HEK293 (cell line): ENCODE measurements at regions not wholly inside any gene's neighbourhood (a gene's known extent, or its start where the extent isn't known, plus 50 kb on each side); places are given as distances from the start of the nearest gene placed in this dataset.

Experiments used
- CTCF ChIA-PET: fragments of 350-600 bp; formaldehyde crosslinking; extraction: SDS; loops from one replicate; lab custom pipeline; 2021; ENCODE audit warnings: antibody characterized with exemption; lab: Yijun Ruan, JAX
- POLR2A ChIA-PET: fragments of 300-600 bp; formaldehyde crosslinking; extraction: SDS; loops from one replicate; lab custom pipeline; 2020; ENCODE audit warnings: antibody characterized with exemption, inconsistent platforms; lab: Yijun Ruan, JAX
- H3K27ac ChIP-seq: fragments of 200-500 bp; sonication (Bioruptor generic); 2 replicates; pipeline ENCODE4 v1.5.1; 2014; ENCODE audit warnings: low read depth, low read length, control low read depth, inconsistent platforms; ENCODE audit errors: extremely low read depth
- H3K36me3 ChIP-seq, 2 experiments: fragments of 200-500 bp in 1 of 2; sonication (Bioruptor generic) in 1 of 2; 1 replicate in 1 of 2; 2 replicates in 1 of 2; pipeline ENCODE4 v1.5.1; 2014 to 2017; ENCODE audit warnings: inconsistent platforms in 2 of 2, low read length in 2 of 2; ENCODE audit not compliant: control insufficient read depth in 2 of 2, insufficient read depth in 1 of 2
- H3K4me1 ChIP-seq: fragments of 200-500 bp; sonication (Bioruptor generic); 2 replicates; pipeline ENCODE4 v1.5.1; 2014; ENCODE audit warnings: mild to moderate bottlenecking, low read length, inconsistent platforms; ENCODE audit not compliant: control insufficient read depth, insufficient read depth
- H3K4me3 ChIP-seq: 2 replicates; pipeline ENCODE4 v1.5.1; 2011; ENCODE audit warnings: low read depth, mild to moderate bottlenecking, control low read depth, low read length, moderate library complexity
- H3K9me3 ChIP-seq: fragments of 200-500 bp; sonication (Bioruptor generic); 2 replicates; pipeline ENCODE4 v1.5.1; 2014; ENCODE audit warnings: low read depth, low read length, inconsistent platforms; ENCODE audit not compliant: control insufficient read depth, insufficient read depth
- AEBP2 ChIP-seq: fragments of 450-650 bp; formaldehyde crosslinking; IDR thresholded peaks from 2 replicates; pipeline ENCODE4 v1.5.1; 2016; ENCODE audit warnings: missing biosample characterization, missing genetic modification characterization, borderline replicate concordance
- GLIS1 ChIP-seq: fragments of 450-650 bp; formaldehyde crosslinking; IDR thresholded peaks from 2 replicates; pipeline ENCODE4 v1.5.1; 2016; ENCODE audit warnings: missing biosample characterization, missing genetic modification characterization
- GLIS2 ChIP-seq: fragments of 450-650 bp; formaldehyde crosslinking; IDR thresholded peaks from 2 replicates; pipeline ENCODE4 v1.5.1; 2016; ENCODE audit warnings: missing biosample characterization, missing genetic modification characterization
- HIC1 ChIP-seq: fragments of 450-650 bp; formaldehyde crosslinking; IDR thresholded peaks from 2 replicates; pipeline ENCODE4 v1.5.1; 2016; ENCODE audit warnings: missing biosample characterization, missing genetic modification characterization
- KLF16 ChIP-seq: fragments of 450-650 bp; formaldehyde crosslinking; IDR thresholded peaks from 2 replicates; pipeline ENCODE4 v1.5.1; 2017; ENCODE audit warnings: missing biosample characterization, missing genetic modification characterization
- MEIS1 ChIP-seq: sonication (generic); formaldehyde crosslinking; IDR thresholded peaks from 2 replicates; pipeline ENCODE4 v1.8.1; 2022; ENCODE audit warnings: missing genetic modification reagents, mild to moderate bottlenecking, borderline replicate concordance
- MZF1 ChIP-seq: fragments of 450-650 bp; formaldehyde crosslinking; IDR thresholded peaks from 2 replicates; pipeline ENCODE4 v1.5.1; 2017; ENCODE audit warnings: missing biosample characterization, missing genetic modification characterization, borderline replicate concordance
- PBX3 ChIP-seq: sonication (generic); formaldehyde crosslinking; IDR thresholded peaks from 2 replicates; pipeline ENCODE4 v1.8.1; 2022; ENCODE audit warnings: mild to moderate bottlenecking, moderate library complexity, missing genetic modification reagents
- RBAK ChIP-seq: fragments of 450-650 bp; formaldehyde crosslinking; IDR thresholded peaks from 2 replicates; pipeline ENCODE4 v1.5.1; 2016; ENCODE audit warnings: missing biosample characterization, missing genetic modification characterization
- SETDB1 ChIP-seq: IDR thresholded peaks from one replicate; pipeline ENCODE4 v1.6.1; 2017; ENCODE audit warnings: mild to moderate bottlenecking, low read length, moderate library complexity, mixed read lengths; ENCODE audit not compliant: insufficient read length
- TCF7L2 ChIP-seq: IDR thresholded peaks from 2 replicates; pipeline ENCODE4 v1.6.1; 2011; ENCODE audit warnings: low read depth, mild to moderate bottlenecking, inconsistent platforms, low read length, moderate library complexity, borderline replicate concordance
- ZBTB48 ChIP-seq: fragments of 450-650 bp; formaldehyde crosslinking; IDR thresholded peaks from 2 replicates; pipeline ENCODE4 v1.5.1; 2016; ENCODE audit warnings: missing biosample characterization, missing genetic modification characterization
- ZFP37 ChIP-seq: fragments of 450-650 bp; formaldehyde crosslinking; IDR thresholded peaks from 2 replicates; pipeline ENCODE4 v1.5.1; 2016; ENCODE audit warnings: missing biosample characterization, missing genetic modification characterization
- ZNF112 ChIP-seq: fragments of 450-650 bp; formaldehyde crosslinking; IDR thresholded peaks from 2 replicates; pipeline ENCODE4 v1.5.0; 2017; ENCODE audit warnings: missing biosample characterization, missing genetic modification characterization
- ZNF133 ChIP-seq: fragments of 450-650 bp; formaldehyde crosslinking; IDR thresholded peaks from 2 replicates; pipeline ENCODE4 v1.5.1; 2016; ENCODE audit warnings: missing biosample characterization, missing genetic modification characterization
- ZNF23 ChIP-seq: fragments of 450-650 bp; formaldehyde crosslinking; IDR thresholded peaks from 2 replicates; pipeline ENCODE4 v1.5.1; 2016; ENCODE audit warnings: missing biosample characterization, missing genetic modification characterization, borderline replicate concordance
- ZNF239 ChIP-seq: fragments of 450-650 bp; formaldehyde crosslinking; IDR thresholded peaks from 2 replicates; pipeline ENCODE4 v1.5.1; 2016; ENCODE audit warnings: missing biosample characterization, missing genetic modification characterization
- ZNF266 ChIP-seq: fragments of 450-650 bp; formaldehyde crosslinking; IDR thresholded peaks from 2 replicates; pipeline ENCODE4 v1.5.1; 2016; ENCODE audit warnings: missing biosample characterization, missing genetic modification characterization, low read depth
- ZNF274 ChIP-seq, 2 experiments: fragments of 200-500 bp in 1 of 2; fragments of 450-650 bp in 1 of 2; sonication (Bioruptor generic) in 1 of 2; formaldehyde crosslinking in 1 of 2; IDR thresholded peaks; 2 replicates each; pipeline versions ENCODE4 v1.5.1 to v1.6.1; 2014 to 2016; ENCODE audit warnings: borderline replicate concordance in 1 of 2, inconsistent platforms in 1 of 2, low read length in 1 of 2, missing biosample characterization in 1 of 2, missing genetic modification characterization in 1 of 2
- ZNF433 ChIP-seq: fragments of 450-650 bp; formaldehyde crosslinking; IDR thresholded peaks from 2 replicates; pipeline ENCODE4 v1.5.1; 2016; ENCODE audit warnings: missing biosample characterization, missing genetic modification characterization, low read depth
- ZNF510 ChIP-seq: fragments of 450-650 bp; formaldehyde crosslinking; IDR thresholded peaks from 2 replicates; pipeline ENCODE4 v1.5.1; 2018; ENCODE audit warnings: mild to moderate bottlenecking, missing genetic modification characterization, missing biosample characterization; ENCODE audit not compliant: insufficient replicate concordance
- ZNF514 ChIP-seq: fragments of 450-650 bp; formaldehyde crosslinking; IDR thresholded peaks from 2 replicates; pipeline ENCODE4 v1.5.1; 2016; ENCODE audit warnings: missing biosample characterization, missing genetic modification characterization
- ZNF529 ChIP-seq: fragments of 450-650 bp; formaldehyde crosslinking; IDR thresholded peaks from 2 replicates; pipeline ENCODE4 v1.5.1; 2017; ENCODE audit warnings: missing genetic modification characterization, missing biosample characterization; ENCODE audit not compliant: insufficient replicate concordance
- ZNF548 ChIP-seq: fragments of 450-650 bp; formaldehyde crosslinking; IDR thresholded peaks from 2 replicates; pipeline ENCODE4 v1.5.1; 2016; ENCODE audit warnings: missing biosample characterization, missing genetic modification characterization
- ZNF560 ChIP-seq: fragments of 450-650 bp; formaldehyde crosslinking; IDR thresholded peaks from 2 replicates; pipeline ENCODE4 v1.5.1; 2017; ENCODE audit warnings: missing biosample characterization, missing genetic modification characterization, borderline replicate concordance
- ZNF596 ChIP-seq: fragments of 450-650 bp; IDR thresholded peaks from 2 replicates; pipeline ENCODE4 v1.5.0; 2018; ENCODE audit warnings: missing biosample characterization, mild to moderate bottlenecking, missing genetic modification characterization, moderate library complexity
- ZNF610 ChIP-seq: fragments of 450-650 bp; formaldehyde crosslinking; IDR thresholded peaks from 2 replicates; pipeline ENCODE4 v1.5.1; 2016; ENCODE audit warnings: missing biosample characterization, missing genetic modification characterization, borderline replicate concordance
- ZNF621 ChIP-seq: fragments of 450-650 bp; formaldehyde crosslinking; IDR thresholded peaks from 2 replicates; pipeline ENCODE4 v1.5.1; 2017; ENCODE audit warnings: missing biosample characterization, missing genetic modification characterization
- ZNF624 ChIP-seq: fragments of 450-650 bp; formaldehyde crosslinking; IDR thresholded peaks from 2 replicates; pipeline ENCODE4 v1.5.1; 2017; ENCODE audit warnings: missing biosample characterization, missing genetic modification characterization
- ZNF654 ChIP-seq: fragments of 450-650 bp; formaldehyde crosslinking; IDR thresholded peaks from 2 replicates; pipeline ENCODE4 v1.5.1; 2016; ENCODE audit warnings: low read depth, missing biosample characterization, missing genetic modification characterization
- ZNF670 ChIP-seq: fragments of 450-650 bp; formaldehyde crosslinking; IDR thresholded peaks from 2 replicates; pipeline ENCODE4 v1.5.1; 2016; ENCODE audit warnings: missing biosample characterization, missing genetic modification characterization, low read depth
- ZNF707 ChIP-seq: fragments of 450-650 bp; formaldehyde crosslinking; IDR thresholded peaks from 2 replicates; pipeline ENCODE4 v1.5.1; 2016; ENCODE audit warnings: missing biosample characterization, missing genetic modification characterization
- ZNF747 ChIP-seq: fragments of 450-650 bp; formaldehyde crosslinking; IDR thresholded peaks from 2 replicates; pipeline ENCODE4 v1.5.1; 2016; ENCODE audit warnings: missing biosample characterization, missing genetic modification characterization
- ZNF776 ChIP-seq: fragments of 450-650 bp; formaldehyde crosslinking; IDR thresholded peaks from 2 replicates; pipeline ENCODE4 v1.5.0; 2017; ENCODE audit warnings: missing biosample characterization, missing genetic modification characterization, borderline replicate concordance
- ZXDB ChIP-seq: fragments of 450-650 bp; formaldehyde crosslinking; IDR thresholded peaks from 2 replicates; pipeline ENCODE4 v1.5.1; 2016; ENCODE audit warnings: missing biosample characterization, missing genetic modification characterization

- Histone ChIP-seq H3K4me1 (no peaks in the 10 kb centered on the region), H3K9me3 (no peaks in the 10 kb centered on the region), H3K27ac (no peak overlapping the region), H3K36me3 (no peaks in the 10 kb centered on the region)
- no peak for TF ChIP-seq RBAK (tag by site-specific recombination)
- TF ChIP-seq ZNF776 (tag by site-specific recombination), result no peak
- no peak for TF ChIP-seq HIC1 (tag by site-specific recombination)
- TF ChIP-seq ZNF133 (tag by site-specific recombination), result no peak
- TF ChIP-seq ZNF560 (tag by site-specific recombination), result no peak
- TF ChIP-seq ZNF514 (tag by site-specific recombination), result no peak
- TF ChIP-seq ZNF112, result no peak
- no peak for TF ChIP-seq MEIS1 (CRISPR knock-in tag)
- no peak for TF ChIP-seq ZNF654 (tag by site-specific recombination)
- TF ChIP-seq ZNF670 (tag by site-specific recombination), result no peak
- TF ChIP-seq ZNF274 (IDR thresholded peaks at IDR 0.05; ENCODE audit: low read length), result no peak
- no peak for TF ChIP-seq ZNF274 (tag by site-specific recombination; IDR thresholded peaks at IDR 0.05; ENCODE audit: borderline replicate concordance)
- TF ChIP-seq ZNF23 (tag by site-specific recombination), result no peak
- no peak for TF ChIP-seq ZNF707
- TF ChIP-seq ZFP37, result no peak
- TF ChIP-seq PBX3 (CRISPR knock-in tag), result no peak
- TF ChIP-seq ZXDB (tag by site-specific recombination), result no peak
- no peak for TF ChIP-seq GLIS1 (tag by site-specific recombination)
- no peak for TF ChIP-seq TCF7L2
- TF ChIP-seq ZNF510 (tag by site-specific recombination), result no peak
- TF ChIP-seq, all 188 proteins: peak for 0
- ChIA-PET POLR2A (no interaction called here), CTCF (interaction anchor here (0.6 kb wide), 1 partner anchor 364 kb away, joined by 4 read pairs; no protein-coding TSS in a partner anchor)
- H3K4me3 ChIP-seq, result no peak overlapping the region
Observed at GRCh38 chr3:72568083-72568482, 280.2 kb downstream of the SHQ1 start.

GRCh38 chr3:72567474-72567873, 280.8 kb downstream of the SHQ1 start:
- no peak overlapping the region for H3K4me3 ChIP-seq
- CTCF ChIA-PET, result no interaction called here
- TF ChIP-seq AEBP2 (tag by site-specific recombination) (no peak), ZNF624 (no peak), ZNF621 (tag by site-specific recombination) (no peak), ZNF266 (tag by site-specific recombination) (no peak), MZF1 (tag by site-specific recombination) (no peak), SETDB1 (no peak), ZNF529 (no peak), ZNF610 (no peak), ZNF548 (no peak), ZNF747 (tag by site-specific recombination) (no peak), KLF16 (no peak), ZNF596 (tag by site-specific recombination) (no peak), ZBTB48 (no peak), ZNF239 (tag by site-specific recombination) (no peak), ZNF433 (tag by site-specific recombination) (no peak), GLIS2 (tag by site-specific recombination) (no peak)

More at GRCh38 chr3:72567474-72567873, 280.8 kb downstream of the SHQ1 start:
- Histone ChIP-seq H3K4me1 (no peaks in the 10 kb centered on the region), H3K27ac (no peak overlapping the region), H3K36me3 (no peaks in the 10 kb centered on the region), H3K9me3 (no peaks in the 10 kb centered on the region)
- POLR2A ChIA-PET, result interaction anchor here (0.6 kb wide), 1 partner anchor 546 kb away, joined by 6 read pairs; no protein-coding TSS in a partner anchor
